GM20000 (cell line): ENCODE measurements at regions not wholly inside any gene's neighbourhood (a gene's known extent, or its start where the extent isn't known, plus 50 kb on each side); places are given as distances from the start of the nearest gene placed in this dataset.
A peak's percentile ranks its signal among the peaks of the same experiment; 100 is the strongest.

Source experiments
- DNase-seq: peaks from one replicate; pipeline ENCODE4 v3.0.0; 2012; ENCODE audit warnings: low spot score
- TF ChIP-seq, protein P1 (sequence below): IDR thresholded peaks from 2 replicates; pipeline ENCODE4 v1.5.1; 2012; ENCODE audit warnings: mild to moderate bottlenecking, control low read depth; ENCODE audit errors: extremely low read depth, missing control alignments

DNA sequence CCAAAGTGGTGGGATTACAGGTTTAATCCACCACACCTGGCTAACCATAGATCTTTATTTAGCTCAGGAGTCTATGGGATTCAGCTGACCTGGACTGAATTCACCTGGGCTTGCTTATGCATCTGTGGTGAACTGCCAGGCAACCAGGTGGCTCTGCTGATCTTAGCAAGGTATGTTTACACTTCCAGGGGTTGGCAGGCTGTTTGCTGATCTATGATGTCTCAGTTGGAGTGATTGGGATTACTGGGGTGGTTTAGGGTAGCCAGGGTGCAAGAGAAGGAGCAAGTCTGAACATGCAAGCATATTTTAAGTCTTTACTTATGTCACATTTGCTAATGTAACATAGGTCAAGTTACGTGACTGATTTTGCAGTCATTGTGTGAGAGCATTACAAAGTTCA lies 63.6 kb upstream of the JAK2 start:
- TF ChIP-seq, protein P1, sequence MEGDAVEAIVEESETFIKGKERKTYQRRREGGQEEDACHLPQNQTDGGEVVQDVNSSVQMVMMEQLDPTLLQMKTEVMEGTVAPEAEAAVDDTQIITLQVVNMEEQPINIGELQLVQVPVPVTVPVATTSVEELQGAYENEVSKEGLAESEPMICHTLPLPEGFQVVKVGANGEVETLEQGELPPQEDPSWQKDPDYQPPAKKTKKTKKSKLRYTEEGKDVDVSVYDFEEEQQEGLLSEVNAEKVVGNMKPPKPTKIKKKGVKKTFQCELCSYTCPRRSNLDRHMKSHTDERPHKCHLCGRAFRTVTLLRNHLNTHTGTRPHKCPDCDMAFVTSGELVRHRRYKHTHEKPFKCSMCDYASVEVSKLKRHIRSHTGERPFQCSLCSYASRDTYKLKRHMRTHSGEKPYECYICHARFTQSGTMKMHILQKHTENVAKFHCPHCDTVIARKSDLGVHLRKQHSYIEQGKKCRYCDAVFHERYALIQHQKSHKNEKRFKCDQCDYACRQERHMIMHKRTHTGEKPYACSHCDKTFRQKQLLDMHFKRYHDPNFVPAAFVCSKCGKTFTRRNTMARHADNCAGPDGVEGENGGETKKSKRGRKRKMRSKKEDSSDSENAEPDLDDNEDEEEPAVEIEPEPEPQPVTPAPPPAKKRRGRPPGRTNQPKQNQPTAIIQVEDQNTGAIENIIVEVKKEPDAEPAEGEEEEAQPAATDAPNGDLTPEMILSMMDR, result no peak
- DNase-seq, result no peak

DNA sequence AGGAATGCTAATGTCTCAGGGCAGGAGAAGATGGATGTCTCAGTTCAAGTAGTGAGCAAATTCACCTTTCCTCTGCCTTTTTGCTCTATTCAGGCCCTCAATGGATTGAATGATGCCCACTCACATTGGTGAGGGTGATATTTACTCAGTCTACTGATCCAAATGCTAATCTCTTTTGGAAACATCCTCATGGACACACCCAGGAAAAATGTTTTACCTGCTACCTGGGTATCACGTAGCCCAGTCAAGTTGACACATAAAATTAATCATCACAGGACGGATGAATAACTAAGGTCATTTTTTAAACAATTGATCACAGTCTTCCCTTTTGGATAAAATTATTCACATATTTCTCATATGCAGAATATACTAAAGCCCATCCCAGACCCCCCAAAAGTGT lies 63.0 kb upstream of the JAK2 start:
- no peak for DNase-seq
- TF ChIP-seq, protein P1, result no peak

DNA sequence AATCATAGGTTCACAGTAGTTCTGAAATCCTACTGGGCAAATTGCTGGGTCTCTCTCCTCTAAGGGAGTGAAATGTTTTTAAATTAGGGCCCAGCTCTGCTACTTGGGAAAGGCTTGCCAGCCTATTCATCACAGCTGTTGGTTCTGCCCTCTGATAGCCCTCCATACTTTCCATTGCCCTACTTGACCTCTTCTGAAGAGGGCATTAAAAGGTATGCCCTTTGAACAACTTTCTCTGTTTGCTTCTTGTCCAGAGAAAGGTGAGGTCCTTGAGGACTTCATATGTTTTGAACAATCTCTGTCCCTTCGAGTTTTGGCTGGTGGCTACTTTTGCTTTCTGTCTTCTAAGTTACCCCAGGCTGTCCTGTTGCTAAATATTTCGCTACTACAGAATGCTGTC lies 62.3 kb upstream of the JAK2 start:
- DNase-seq, result no peak
- TF ChIP-seq, protein P1, result no peak

DNA sequence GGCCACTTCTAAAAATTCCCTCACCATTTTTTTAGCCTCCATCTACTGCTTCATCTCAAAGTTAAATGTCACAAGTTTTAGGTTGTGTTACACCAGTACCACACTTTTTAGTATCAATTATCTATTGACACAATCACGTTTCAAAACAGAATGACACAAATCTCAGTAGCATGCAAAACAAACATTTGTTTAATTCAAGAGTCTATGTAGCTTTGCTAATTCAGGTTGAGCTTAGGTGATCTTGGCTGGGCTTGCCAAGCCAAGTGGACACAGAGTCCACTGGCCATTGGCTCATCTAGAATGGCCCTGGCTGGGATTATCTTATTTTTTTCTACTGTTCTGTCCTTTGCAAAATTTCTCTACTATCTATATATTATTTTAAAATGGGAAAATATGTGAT lies 61.9 kb upstream of the JAK2 start:
- TF ChIP-seq, protein P1, result no peak
- DNase-seq, result no peak

DNA sequence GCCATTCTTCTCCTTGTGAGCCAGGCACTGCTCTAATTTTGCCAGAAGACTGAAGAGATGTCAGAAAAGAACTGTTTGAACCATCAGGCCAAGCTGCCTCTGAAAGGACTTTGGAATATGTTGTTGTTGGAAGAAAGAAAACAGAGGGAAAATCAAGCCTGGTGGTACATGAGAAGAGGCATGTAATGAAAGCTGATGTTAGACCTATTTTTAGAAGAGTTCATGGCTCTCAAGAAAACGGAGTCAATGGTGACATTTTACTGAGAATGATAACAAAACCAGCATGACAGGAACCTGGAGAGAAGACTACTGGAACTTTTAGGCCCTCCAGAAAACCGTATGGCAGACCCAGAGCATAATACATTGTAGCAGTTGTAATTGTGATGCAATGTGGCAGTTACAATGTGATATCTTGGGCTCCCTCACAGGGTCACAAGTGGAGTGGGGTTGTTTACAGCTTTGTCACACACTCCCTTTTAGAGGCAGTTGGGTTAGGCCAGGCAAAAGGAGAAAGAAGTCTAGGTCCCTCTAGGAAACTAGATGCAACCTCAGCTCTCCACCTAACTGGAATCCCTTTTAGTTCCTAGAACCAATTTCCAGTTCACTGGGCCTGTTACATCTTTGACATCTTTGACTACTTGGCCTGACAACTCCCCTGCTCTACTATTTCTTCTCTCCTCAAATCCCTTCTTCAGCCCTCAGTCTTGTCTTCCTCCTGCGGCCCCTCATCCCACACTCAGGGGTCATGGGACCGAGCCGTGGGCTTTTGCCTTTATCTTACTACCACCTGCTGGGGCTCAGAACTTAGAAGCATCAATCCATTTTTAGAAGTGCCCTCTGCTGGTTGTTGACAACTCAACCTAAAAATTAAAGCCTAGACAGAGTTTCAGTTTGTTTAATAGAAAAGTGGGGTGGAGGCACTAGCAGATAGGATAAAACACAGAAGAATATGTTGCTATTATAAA lies 61.2 kb upstream of the JAK2 start:
- DNase-seq, result peak; percentile 63

DNA sequence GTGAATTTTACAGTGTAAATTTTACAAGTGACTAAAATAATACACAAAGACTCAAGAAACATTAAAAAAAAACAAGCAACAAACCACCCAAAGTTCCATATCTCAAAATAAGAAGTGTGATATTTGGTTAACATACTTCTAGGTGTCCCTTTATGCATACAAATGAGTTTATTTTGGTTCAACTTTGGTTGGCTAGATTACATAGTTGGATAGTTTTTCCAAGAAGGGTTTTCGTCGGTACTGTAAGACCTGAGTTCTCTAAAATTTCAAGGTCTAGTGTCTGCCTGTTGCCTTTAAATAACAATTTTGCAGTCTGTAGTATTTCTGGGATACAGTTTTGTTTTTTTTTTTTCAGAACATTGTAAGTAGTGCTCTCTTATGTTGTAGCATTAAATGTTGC lies 58.8 kb upstream of the JAK2 start:
- TF ChIP-seq, protein P1, result no peak

More for the DNA sequence above, 61.2 kb upstream of the JAK2 start:
- TF ChIP-seq, protein P1, result peak; percentile 18

DNA sequence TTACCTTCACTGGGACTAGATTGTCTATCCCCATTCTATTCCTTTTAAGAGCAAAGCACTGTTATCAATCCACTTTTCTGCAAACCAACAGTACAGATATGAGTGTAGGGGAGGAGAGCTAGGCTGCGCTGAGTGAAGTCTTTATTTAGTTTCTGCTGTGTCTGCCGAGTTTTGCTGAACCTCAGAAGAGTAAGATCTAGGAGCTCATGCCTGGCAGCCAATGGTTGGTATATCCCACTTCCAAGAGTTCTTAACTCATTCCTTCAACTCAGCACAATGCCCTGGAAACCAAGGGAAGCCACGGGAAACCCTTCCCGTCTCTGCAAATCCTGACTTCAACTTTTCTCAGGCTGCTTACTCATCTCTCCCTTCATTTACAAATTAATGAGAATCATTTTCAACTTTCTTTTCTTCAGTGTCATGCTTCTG lies 58.0 kb upstream of the JAK2 start:
- peak; percentile 32 for DNase-seq
- TF ChIP-seq, protein P1, result no peak

More for the DNA sequence above, 58.8 kb upstream of the JAK2 start:
- no peak for DNase-seq
